B cell (primary cell): ENCODE measurements at regions not wholly inside any gene's neighbourhood (a gene's known extent, or its start where the extent isn't known, plus 50 kb on each side); places are given as distances from the start of the nearest gene placed in this dataset.

Experiments used
- ATAC-seq: fragments of 200-7000 bp; cut with Tn5 transposase; one replicate; pipeline ENCODE4 v1.10.0; 2021; ENCODE audit warnings: low read depth, mild to moderate bottlenecking, moderate number of reproducible peaks, moderate library complexity
- CTCF ChIA-PET: fragments of 350-600 bp; sonication (Branson Sonifier 250); formaldehyde crosslinking; loops from one replicate; lab custom pipeline; 2021; ENCODE audit warnings: antibody characterized with exemption, inconsistent platforms; lab: Charles Lee
- POLR2A ChIA-PET: fragments of 350-600 bp; sonication (Branson Sonifier 250); formaldehyde crosslinking; loops from one replicate; lab custom pipeline; 2021; ENCODE audit warnings: antibody characterized with exemption; lab: Charles Lee
- DNase-seq: peaks from one replicate; pipeline ENCODE4 v3.0.0; 2013
- H2AFZ ChIP-seq: 2 replicates; pipeline ENCODE4 v1.6.1; 2012; ENCODE audit warnings: mild to moderate bottlenecking, low read depth, low read length; ENCODE audit not compliant: insufficient read depth, poor library complexity, severe bottlenecking
- H3K27ac ChIP-seq, 2 donors: 1 replicate in 1 of 2; 2 replicates in 1 of 2; pipeline ENCODE4 v1.5.1; 2012 to 2013; ENCODE audit warnings: low read length in 2 of 2, mild to moderate bottlenecking in 2 of 2, moderate library complexity in 1 of 2
- H3K27me3 ChIP-seq, 4 experiments: fragments of 200-600 bp in 1 of 4; sonication (generic) in 1 of 4; replicated peaks in 1 of 4; 1 replicate in 2 of 4; 2 replicates in 2 of 4; pipeline versions ENCODE4 v1.6.1 to v1.7.0; 2013 to 2016; ENCODE audit warnings: low read length in 3 of 4, mild to moderate bottlenecking in 2 of 4, mixed read lengths in 1 of 4, moderate library complexity in 1 of 4; ENCODE audit not compliant: insufficient read depth in 4 of 4, control insufficient read depth in 3 of 4; ENCODE audit errors: control extremely low read depth in 1 of 4
- H3K36me3 ChIP-seq, 2 experiments: replicated peaks in 1 of 2; 1 replicate in 1 of 2; 2 replicates in 1 of 2; pipeline versions ENCODE4 v1.6.1 to v1.7.1; 2013; ENCODE audit warnings: low read length in 1 of 2; ENCODE audit not compliant: insufficient read depth in 2 of 2, control insufficient read depth in 1 of 2; ENCODE audit errors: control extremely low read depth in 1 of 2, extremely low read depth in 1 of 2
- H3K4me1 ChIP-seq, 2 donors: fragments of 200-600 bp in 1 of 2; sonication (generic) in 1 of 2; 1 replicate in 1 of 2; 2 replicates in 1 of 2; pipeline versions ENCODE4 v1.5.1 to v1.6.1; 2013 to 2017; ENCODE audit warnings: low read length in 2 of 2; ENCODE audit not compliant: control insufficient read depth in 2 of 2, insufficient read depth in 2 of 2
- H3K4me2 ChIP-seq: replicated peaks from 2 replicates; pipeline ENCODE3; 2012; ENCODE audit warnings: mild to moderate bottlenecking, low read depth, low read length; ENCODE audit not compliant: poor library complexity, severe bottlenecking
- H3K4me3 ChIP-seq, 5 experiments: fragments of 200-600 bp in 1 of 5; sonication (generic) in 1 of 5; 1 replicate in 3 of 5; 2 replicates in 2 of 5; pipeline versions ENCODE4 v1.5.1 to v1.7.0; 2011 to 2016; ENCODE audit warnings: low read length in 4 of 5, mild to moderate bottlenecking in 4 of 5, low read depth in 2 of 5, control low read depth in 1 of 5, moderate library complexity in 1 of 5; ENCODE audit not compliant: insufficient read depth in 1 of 5; ENCODE audit errors: control extremely low read depth in 1 of 5, extremely low read depth in 1 of 5
- H3K79me2 ChIP-seq: fragments of 200-600 bp; sonication (generic); one replicate; pipeline ENCODE4 v1.6.0; 2016; ENCODE audit warnings: low read length; ENCODE audit not compliant: control insufficient read depth, insufficient read depth
- H3K9ac ChIP-seq: fragments of 200-600 bp; sonication (generic); 2 replicates; pipeline ENCODE4 v1.6.1; 2017; ENCODE audit warnings: mild to moderate bottlenecking, low read length, moderate library complexity
- H3K9me3 ChIP-seq, 3 donors: one replicate each; pipeline versions ENCODE4 v1.6.1 to v1.7.1; 2013; ENCODE audit warnings: low read length in 2 of 3; ENCODE audit not compliant: control insufficient read depth in 2 of 3, insufficient read depth in 1 of 3; ENCODE audit errors: control extremely low read depth in 1 of 3
- H4K20me1 ChIP-seq: 2 replicates; pipeline ENCODE4 v1.6.0; 2012; ENCODE audit warnings: mild to moderate bottlenecking, low read length; ENCODE audit not compliant: insufficient read depth, control insufficient read depth, poor library complexity, severe bottlenecking
- H3K27ac Mint-ChIP-seq: one replicate; pipeline ENCODE4 v1.8.0; 2021; ENCODE audit warnings: mixed read lengths
- H3K27me3 Mint-ChIP-seq: one replicate; pipeline ENCODE4 v1.8.0; 2021; ENCODE audit warnings: mixed read lengths
- H3K4me1 Mint-ChIP-seq: one replicate; pipeline ENCODE4 v1.8.0; 2021; ENCODE audit warnings: mixed read lengths
- H3K4me3 Mint-ChIP-seq: one replicate; pipeline ENCODE4 v1.8.0; 2021; ENCODE audit warnings: mixed read lengths
- H3K9me3 Mint-ChIP-seq: one replicate; pipeline ENCODE4 v1.8.0; 2022; ENCODE audit warnings: mixed read lengths; ENCODE audit not compliant: insufficient read depth
- EZH2 ChIP-seq: IDR thresholded peaks from 2 replicates; pipeline ENCODE4 v1.6.1; 2012; ENCODE audit warnings: borderline replicate concordance, low read depth, mild to moderate bottlenecking, moderate library complexity, low read length; ENCODE audit not compliant: insufficient read depth, poor library complexity, severe bottlenecking
- WGBS: methylation state at CpG from one replicate; pipeline ENCODE4 v1.1.5; 2013; ENCODE audit warnings: missing lambda C conversion rate; ENCODE audit not compliant: insufficient coverage; 5-methylcytosine and 5-hydroxymethylcytosine counted together
- intact Hi-C: fragments of 100-400 bp; cut with micrococcal nuclease; formaldehyde crosslinking; loops from one replicate; pipeline ENCODE4 v1.10.0; 2022
- TF ChIP-seq, protein P1 (sequence below): fragments of 200-600 bp; IDR thresholded peaks from one replicate; pipeline ENCODE4 v1.8.0; 2022; ENCODE audit warnings: antibody characterized with exemption, mild to moderate bottlenecking

DNA sequence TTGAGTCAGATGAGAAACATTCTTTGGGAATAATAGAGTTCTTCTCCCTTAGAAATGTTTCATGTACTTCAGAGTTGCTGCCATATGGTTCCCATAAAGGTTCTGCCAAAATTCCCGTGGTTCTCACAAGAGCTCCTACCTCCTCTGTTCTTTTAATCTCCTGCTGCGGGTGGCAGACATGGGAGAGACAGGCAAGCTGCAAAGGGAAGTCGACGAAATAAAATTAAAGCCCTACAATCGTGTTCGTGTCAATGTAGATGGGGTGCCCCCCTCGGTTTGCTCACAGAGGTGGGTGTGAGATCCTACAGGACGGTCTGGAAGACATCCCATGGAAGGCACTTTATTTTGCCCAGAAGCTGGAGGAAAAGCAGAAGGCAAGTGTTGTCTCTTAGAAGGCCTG, 276.0 kb downstream of the RWDD3 start:
- no peaks in the 10 kb centered on the region for H3K9me3 ChIP-seq
- no peaks in the 10 kb centered on the region for H3K4me1 ChIP-seq
- H3K27me3 Mint-ChIP-seq, result no peaks in the 10 kb centered on the region
- H3K79me2 ChIP-seq, result no peaks in the 10 kb centered on the region
- H3K27ac Mint-ChIP-seq, result no peak overlapping the region
- H3K4me3 Mint-ChIP-seq, result no peak overlapping the region
- intact Hi-C loops, result no loop called here
- no peaks in the 10 kb centered on the region for H3K4me1 Mint-ChIP-seq
- ChIA-PET CTCF (no interaction called here), POLR2A (no interaction called here)
- H2AFZ ChIP-seq, result no peak overlapping the region
- no peak overlapping the region for H3K27ac ChIP-seq
- H3K36me3 ChIP-seq, result no peaks in the 10 kb centered on the region
- ATAC-seq (no peak), DNase-seq (no peak)
- peaks cover 7% of the 10 kb centered on the region for H3K9me3 Mint-ChIP-seq
- H3K27me3 ChIP-seq, result no peaks in the 10 kb centered on the region
- H3K4me2 ChIP-seq, result no peak overlapping the region
- no peaks in the 10 kb centered on the region for H4K20me1 ChIP-seq
- no peak for TF ChIP-seq EZH2
- TF ChIP-seq, protein P1, sequence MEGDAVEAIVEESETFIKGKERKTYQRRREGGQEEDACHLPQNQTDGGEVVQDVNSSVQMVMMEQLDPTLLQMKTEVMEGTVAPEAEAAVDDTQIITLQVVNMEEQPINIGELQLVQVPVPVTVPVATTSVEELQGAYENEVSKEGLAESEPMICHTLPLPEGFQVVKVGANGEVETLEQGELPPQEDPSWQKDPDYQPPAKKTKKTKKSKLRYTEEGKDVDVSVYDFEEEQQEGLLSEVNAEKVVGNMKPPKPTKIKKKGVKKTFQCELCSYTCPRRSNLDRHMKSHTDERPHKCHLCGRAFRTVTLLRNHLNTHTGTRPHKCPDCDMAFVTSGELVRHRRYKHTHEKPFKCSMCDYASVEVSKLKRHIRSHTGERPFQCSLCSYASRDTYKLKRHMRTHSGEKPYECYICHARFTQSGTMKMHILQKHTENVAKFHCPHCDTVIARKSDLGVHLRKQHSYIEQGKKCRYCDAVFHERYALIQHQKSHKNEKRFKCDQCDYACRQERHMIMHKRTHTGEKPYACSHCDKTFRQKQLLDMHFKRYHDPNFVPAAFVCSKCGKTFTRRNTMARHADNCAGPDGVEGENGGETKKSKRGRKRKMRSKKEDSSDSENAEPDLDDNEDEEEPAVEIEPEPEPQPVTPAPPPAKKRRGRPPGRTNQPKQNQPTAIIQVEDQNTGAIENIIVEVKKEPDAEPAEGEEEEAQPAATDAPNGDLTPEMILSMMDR, result no peak
- no peak overlapping the region for H3K9ac ChIP-seq
- H3K4me3 ChIP-seq, result no peak overlapping the region
- WGBS, result 87% methylated on average over 8 of the region's 8 CpGs

DNA sequence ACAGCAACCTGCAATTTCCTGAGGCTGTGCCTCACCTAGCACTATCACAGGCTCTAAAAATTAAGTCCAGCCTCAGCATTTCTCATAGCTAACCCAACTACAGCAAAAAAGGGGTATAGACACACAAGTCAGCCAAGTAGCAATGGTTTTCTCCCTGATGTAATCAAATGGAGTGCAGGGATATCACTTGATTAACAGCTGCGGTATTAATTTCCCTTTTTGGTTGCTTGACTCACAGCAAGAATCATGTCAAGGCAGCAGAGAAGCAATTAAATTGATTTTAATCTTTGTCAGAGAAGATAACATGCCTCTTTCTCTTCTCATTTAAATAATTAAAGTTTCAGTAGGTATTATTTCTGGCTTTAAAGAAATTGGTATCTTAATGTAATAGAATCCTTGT, 278.9 kb downstream of the RWDD3 start:
- DNase-seq (no peak), ATAC-seq (no peak)
- ChIA-PET POLR2A (no interaction called here), CTCF (no interaction called here)
- no peaks in the 10 kb centered on the region for H3K9me3 ChIP-seq
- no CpG with 5 or more reads among the region's 1 CpG for WGBS
- H3K4me3 ChIP-seq, result no peak overlapping the region
- no peaks in the 10 kb centered on the region for H3K36me3 ChIP-seq
- no peaks in the 10 kb centered on the region for H3K27me3 Mint-ChIP-seq
- no peak overlapping the region for H3K4me3 Mint-ChIP-seq
- no peaks in the 10 kb centered on the region for H3K27me3 ChIP-seq
- H3K4me2 ChIP-seq, result no peak overlapping the region
- TF ChIP-seq EZH2, result no peak
- TF ChIP-seq, protein P1, result no peak
- no peak overlapping the region for H3K27ac ChIP-seq
- no peaks in the 10 kb centered on the region for H4K20me1 ChIP-seq
- H3K4me1 Mint-ChIP-seq, result no peaks in the 10 kb centered on the region
- H3K4me1 ChIP-seq, result no peaks in the 10 kb centered on the region
- H3K27ac Mint-ChIP-seq, result no peak overlapping the region
- no peak overlapping the region for H3K9ac ChIP-seq
- H3K79me2 ChIP-seq, result no peaks in the 10 kb centered on the region
- intact Hi-C loops, result no loop called here
- H3K9me3 Mint-ChIP-seq, result peaks cover 5% of the 10 kb centered on the region
- no peak overlapping the region for H2AFZ ChIP-seq
